ENCODE measurements at regions not wholly inside any gene's neighbourhood (a gene's known extent, or its start where the extent isn't known, plus 50 kb on each side); places are given as distances from the start of the nearest gene placed in this dataset.

GRCh38 chr1:218804014-218804785, 369.5 kb upstream of the LYPLAL1 start:
- H3K9me3 Mint-ChIP-seq, result no peaks in the 10 kb centered on the region
- ATAC-seq (ENCODE audit: low read depth) (no peak), DNase-seq (ENCODE audit: low spot score in 2 of 2) (no peak)
- no peaks in the 10 kb centered on the region for H3K36me3 Mint-ChIP-seq
- peaks cover 5% of the 10 kb centered on the region for H3K27me3 Mint-ChIP-seq
- no peaks in the 10 kb centered on the region for H3K4me1 Mint-ChIP-seq
- H3K27ac Mint-ChIP-seq, result no peak overlapping the region
- no peak overlapping the region for H3K4me3 Mint-ChIP-seq

GRCh38 chr1:218809061-218809460, 364.6 kb upstream of the LYPLAL1 start:
- no peaks in the 10 kb centered on the region for H3K36me3 Mint-ChIP-seq
- H3K27ac Mint-ChIP-seq, result no peak overlapping the region
- H3K4me3 Mint-ChIP-seq, result no peak overlapping the region
- DNase-seq (ENCODE audit: low spot score in 2 of 2), result no peak
- no peak for ATAC-seq (ENCODE audit: low read depth)
- peaks cover 5% of the 10 kb centered on the region for H3K27me3 Mint-ChIP-seq
- H3K4me1 Mint-ChIP-seq, result no peaks in the 10 kb centered on the region
- H3K9me3 Mint-ChIP-seq, result no peaks in the 10 kb centered on the region

- Mint-ChIP-seq H3K9me3 (no peaks in the 10 kb centered on the region), H3K27me3 (peaks cover 5% of the 10 kb centered on the region), H3K4me3 (no peak overlapping the region), H3K27ac (no peak overlapping the region), H3K36me3 (no peaks in the 10 kb centered on the region), H3K4me1 (no peaks in the 10 kb centered on the region)
- ATAC-seq (ENCODE audit: low read depth) (no peak), DNase-seq (ENCODE audit: low spot score in 2 of 2) (no peak)
These were observed 364.1 kb upstream of the LYPLAL1 start for GRCh38 chr1:218809625-218810024.

GRCh38 chr1:218810306-218810705, 363.4 kb upstream of the LYPLAL1 start:
- Mint-ChIP-seq H3K4me1 (no peaks in the 10 kb centered on the region), H3K9me3 (no peaks in the 10 kb centered on the region), H3K27ac (no peak overlapping the region), H3K36me3 (no peaks in the 10 kb centered on the region), H3K4me3 (no peak overlapping the region), H3K27me3 (peaks cover 5% of the 10 kb centered on the region)
- ATAC-seq (ENCODE audit: low read depth), result no peak
- DNase-seq (ENCODE audit: low spot score in 2 of 2), result no peak

GRCh38 chr1:218811497-218811896, 362.2 kb upstream of the LYPLAL1 start:
- H3K4me1 Mint-ChIP-seq, result no peaks in the 10 kb centered on the region
- no peak for DNase-seq (ENCODE audit: low spot score in 2 of 2)
- H3K4me3 Mint-ChIP-seq, result no peak overlapping the region
- no peaks in the 10 kb centered on the region for H3K36me3 Mint-ChIP-seq
- H3K27ac Mint-ChIP-seq, result no peak overlapping the region
- ATAC-seq (ENCODE audit: low read depth), result no peak
- H3K27me3 Mint-ChIP-seq, result peaks cover 5% of the 10 kb centered on the region
- no peaks in the 10 kb centered on the region for H3K9me3 Mint-ChIP-seq

- Mint-ChIP-seq H3K36me3 (no peaks in the 10 kb centered on the region), H3K4me3 (no peak overlapping the region), H3K27ac (no peak overlapping the region), H3K4me1 (no peaks in the 10 kb centered on the region), H3K27me3 (peaks cover 5% of the 10 kb centered on the region), H3K9me3 (no peaks in the 10 kb centered on the region)
- DNase-seq (ENCODE audit: low spot score in 2 of 2), result no peak
- no peak for ATAC-seq (ENCODE audit: low read depth)
These were observed 361.3 kb upstream of the LYPLAL1 start for GRCh38 chr1:218812360-218812759.

GRCh38 chr1:218813237-218813636, 360.4 kb upstream of the LYPLAL1 start:
- no peak for ATAC-seq (ENCODE audit: low read depth)
- no peaks in the 10 kb centered on the region for H3K9me3 Mint-ChIP-seq
- H3K4me1 Mint-ChIP-seq, result no peaks in the 10 kb centered on the region
- H3K36me3 Mint-ChIP-seq, result no peaks in the 10 kb centered on the region
- no peak overlapping the region for H3K27ac Mint-ChIP-seq
- no peak for DNase-seq (ENCODE audit: low spot score in 2 of 2)
- no peak overlapping the region for H3K4me3 Mint-ChIP-seq
- peaks cover 3% of the 10 kb centered on the region for H3K27me3 Mint-ChIP-seq

- Mint-ChIP-seq H3K9me3 (no peaks in the 10 kb centered on the region), H3K27me3 (no peaks in the 10 kb centered on the region), H3K4me3 (no peak overlapping the region), H3K36me3 (no peaks in the 10 kb centered on the region), H3K27ac (no peak overlapping the region), H3K4me1 (no peaks in the 10 kb centered on the region)
- ATAC-seq (ENCODE audit: low read depth) (no peak), DNase-seq (ENCODE audit: low spot score in 2 of 2) (no peak)
These were observed 358.6 kb upstream of the LYPLAL1 start for GRCh38 chr1:218815076-218815475.

- no peak for ATAC-seq (ENCODE audit: low read depth)
- Mint-ChIP-seq H3K27me3 (no peaks in the 10 kb centered on the region), H3K4me1 (no peaks in the 10 kb centered on the region), H3K27ac (no peak overlapping the region), H3K4me3 (no peak overlapping the region), H3K36me3 (no peaks in the 10 kb centered on the region), H3K9me3 (no peaks in the 10 kb centered on the region)
- no peak for DNase-seq (ENCODE audit: low spot score in 2 of 2)
These were observed 356.6 kb upstream of the LYPLAL1 start for GRCh38 chr1:218817071-218817470.

GRCh38 chr1:218817691-218818465, 355.8 kb upstream of the LYPLAL1 start:
- H3K27ac Mint-ChIP-seq, result no peak overlapping the region
- H3K9me3 Mint-ChIP-seq, result no peaks in the 10 kb centered on the region
- no peaks in the 10 kb centered on the region for H3K36me3 Mint-ChIP-seq
- no peaks in the 10 kb centered on the region for H3K4me1 Mint-ChIP-seq
- DNase-seq (ENCODE audit: low spot score in 2 of 2) (no peak), ATAC-seq (ENCODE audit: low read depth) (no peak)
- H3K27me3 Mint-ChIP-seq, result no peaks in the 10 kb centered on the region
- no peak overlapping the region for H3K4me3 Mint-ChIP-seq

- ATAC-seq (ENCODE audit: low read depth) (no peak), DNase-seq (ENCODE audit: low spot score in 2 of 2) (no peak)
- Mint-ChIP-seq H3K27me3 (peaks cover 2% of the 10 kb centered on the region), H3K36me3 (no peaks in the 10 kb centered on the region), H3K4me3 (no peak overlapping the region), H3K9me3 (no peaks in the 10 kb centered on the region), H3K4me1 (no peaks in the 10 kb centered on the region), H3K27ac (no peak overlapping the region)
These were observed 350.3 kb upstream of the LYPLAL1 start for GRCh38 chr1:218823291-218823900.

- H3K4me3 Mint-ChIP-seq, result no peak overlapping the region
- ATAC-seq (ENCODE audit: low read depth) (no peak), DNase-seq (ENCODE audit: low spot score in 2 of 2) (no peak)
- H3K27me3 Mint-ChIP-seq, result peaks cover 4% of the 10 kb centered on the region
- H3K4me1 Mint-ChIP-seq, result no peaks in the 10 kb centered on the region
- H3K36me3 Mint-ChIP-seq, result no peaks in the 10 kb centered on the region
- H3K27ac Mint-ChIP-seq, result no peak overlapping the region
- no peaks in the 10 kb centered on the region for H3K9me3 Mint-ChIP-seq
These were observed 346.2 kb upstream of the LYPLAL1 start for GRCh38 chr1:218827486-218827885.

GRCh38 chr1:218828125-218828650, 345.5 kb upstream of the LYPLAL1 start:
- no peaks in the 10 kb centered on the region for H3K36me3 Mint-ChIP-seq
- H3K4me1 Mint-ChIP-seq, result no peaks in the 10 kb centered on the region
- DNase-seq (ENCODE audit: low spot score in 2 of 2) (no peak), ATAC-seq (ENCODE audit: low read depth) (no peak)
- peaks cover 4% of the 10 kb centered on the region for H3K27me3 Mint-ChIP-seq
- no peak overlapping the region for H3K4me3 Mint-ChIP-seq
- no peaks in the 10 kb centered on the region for H3K9me3 Mint-ChIP-seq
- no peak overlapping the region for H3K27ac Mint-ChIP-seq

- H3K4me3 Mint-ChIP-seq, result no peak overlapping the region
- no peak overlapping the region for H3K27ac Mint-ChIP-seq
- no peaks in the 10 kb centered on the region for H3K9me3 Mint-ChIP-seq
- H3K36me3 Mint-ChIP-seq, result no peaks in the 10 kb centered on the region
- H3K27me3 Mint-ChIP-seq, result peaks cover 4% of the 10 kb centered on the region
- DNase-seq (ENCODE audit: low spot score in 2 of 2) (no peak), ATAC-seq (ENCODE audit: low read depth) (no peak)
- H3K4me1 Mint-ChIP-seq, result no peaks in the 10 kb centered on the region
These were observed 344.6 kb upstream of the LYPLAL1 start for GRCh38 chr1:218829097-218829496.

All from memory B cell (primary cell).